ENCODE measurements at regions not wholly inside any gene's neighbourhood (a gene's known extent, or its start where the extent isn't known, plus 50 kb on each side); places are given as distances from the start of the nearest gene placed in this dataset.

GRCh38 chr17:69605571-69605970, 191.1 kb downstream of the MAP2K6 start:
- no peak for DNase-seq

- DNase-seq: no peak
Measured at GRCh38 chr17:69606142-69606800, 191.8 kb downstream of the MAP2K6 start.

GRCh38 chr17:69607162-69607834, 192.8 kb downstream of the MAP2K6 start:
- peak; percentile 83 for DNase-seq

GRCh38 chr17:69608141-69608540, 193.6 kb downstream of the MAP2K6 start:
- no peak for DNase-seq

- DNase-seq: no peak
Measured at GRCh38 chr17:69608808-69609472, 194.4 kb downstream of the MAP2K6 start.

GRCh38 chr17:69609473-69610305, 195.2 kb downstream of the MAP2K6 start:
- DNase-seq: no peak

- DNase-seq: no peak
Measured at GRCh38 chr17:69620363-69620762, 205.9 kb downstream of the MAP2K6 start.

- DNase-seq: no peak
Measured at GRCh38 chr17:69625474-69625873, 211.0 kb downstream of the MAP2K6 start.

GRCh38 chr17:69630056-69630635, 215.6 kb downstream of the MAP2K6 start:
- DNase-seq: no peak

GRCh38 chr17:69634844-69635243, 220.3 kb downstream of the MAP2K6 start:
- no peak for DNase-seq

- no peak for DNase-seq
Measured at GRCh38 chr17:69637446-69638156, 223.1 kb downstream of the MAP2K6 start.

- DNase-seq: no peak
Measured at GRCh38 chr17:69639096-69639495, 224.6 kb downstream of the MAP2K6 start.

GRCh38 chr17:69640073-69640472, 225.6 kb downstream of the MAP2K6 start:
- no peak for DNase-seq

- no peak for DNase-seq
Measured at GRCh38 chr17:69643686-69644085, 229.2 kb downstream of the MAP2K6 start.

GRCh38 chr17:69646729-69647128, 232.2 kb downstream of the MAP2K6 start:
- no peak for DNase-seq

- no peak for DNase-seq
Measured at GRCh38 chr17:69650881-69651280, 236.4 kb downstream of the MAP2K6 start.

GRCh38 chr17:69651921-69652320, 237.4 kb downstream of the MAP2K6 start:
- DNase-seq: no peak

- no peak for DNase-seq
Measured at GRCh38 chr17:69654981-69655855, 240.7 kb downstream of the MAP2K6 start.

- no peak for DNase-seq
Measured at GRCh38 chr17:69655902-69656301, 241.4 kb downstream of the MAP2K6 start.

- no peak for DNase-seq
Measured at GRCh38 chr17:69669441-69670178, 255.1 kb downstream of the MAP2K6 start.
